HG03025 (cell line): ENCODE measurements at regions not wholly inside any gene's neighbourhood (a gene's known extent, or its start where the extent isn't known, plus 50 kb on each side); places are given as distances from the start of the nearest gene placed in this dataset.
"Not testable (repeated sequence)": the region's sequence is repeated elsewhere in the genome, so short reads cannot be mapped to it uniquely, and the experiment has no call there.

ENCODE experiments used
- ATAC-seq: cut with Tn5 transposase; IDR thresholded peaks from one replicate; pipeline ENCODE4 v1.9.1; 2021; ENCODE audit warnings: mild to moderate bottlenecking, moderate library complexity; ENCODE audit not compliant: unreplicated experiment, low FRiP score

DNA sequence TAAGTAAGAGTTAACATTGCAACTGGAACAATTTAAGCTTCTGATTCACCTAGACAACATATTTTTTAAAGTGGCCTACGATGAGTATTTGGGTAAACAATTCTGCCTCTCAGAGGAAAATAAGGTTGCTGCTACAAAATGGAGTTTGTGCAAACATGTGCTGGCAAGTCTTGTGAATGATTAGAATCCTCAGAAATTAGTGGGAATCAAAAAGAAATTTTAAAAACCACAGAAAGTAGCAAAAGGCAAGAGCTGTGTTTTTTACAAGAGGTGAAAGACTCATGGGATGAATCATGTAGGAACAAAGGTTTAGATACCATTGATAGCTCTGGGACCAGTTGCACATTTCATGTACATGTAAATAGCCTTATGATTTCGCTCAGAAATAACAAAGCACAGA, 561.6 kb downstream of the TAF11L14 start:
- ATAC-seq, result no peak

DNA sequence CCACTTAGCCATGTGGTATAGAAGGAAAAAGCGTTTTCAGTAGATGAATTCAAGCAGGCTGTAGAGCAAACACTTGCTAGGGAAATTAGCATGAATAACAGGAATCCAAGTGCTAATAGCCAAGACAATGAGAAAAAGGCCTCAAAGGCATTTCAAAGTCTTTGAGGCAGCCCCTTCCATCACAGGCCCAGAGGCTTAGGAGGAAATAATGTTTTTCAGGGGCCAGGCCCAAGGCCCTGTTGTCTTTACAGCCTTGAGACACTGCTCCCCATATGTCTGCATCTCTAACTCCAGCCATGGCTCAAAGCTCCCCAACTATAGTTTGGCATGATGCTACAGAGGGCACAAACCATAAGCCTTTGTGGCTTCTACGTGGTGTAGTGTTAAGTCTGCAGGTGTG, 563.5 kb downstream of the TAF11L14 start:
- ATAC-seq, result no peak

DNA sequence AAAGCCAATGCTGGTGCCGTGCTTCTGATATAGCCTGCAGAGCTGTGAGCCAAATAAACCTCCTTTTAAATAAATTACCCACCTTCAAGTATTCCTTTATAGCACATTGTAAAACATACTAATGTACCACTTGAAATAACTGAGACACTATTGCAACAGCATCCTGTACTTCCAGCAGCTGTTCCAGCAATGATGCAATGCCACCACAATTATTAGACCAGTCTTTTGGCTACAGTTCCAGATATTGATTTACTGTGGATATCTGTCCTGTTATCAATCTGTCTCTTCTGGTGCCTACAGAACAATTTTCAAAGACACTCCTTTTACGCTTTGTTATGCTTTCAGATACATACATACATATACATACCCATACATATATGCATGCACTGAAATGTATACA, 567.9 kb downstream of the TAF11L14 start:
- no peak for ATAC-seq

DNA sequence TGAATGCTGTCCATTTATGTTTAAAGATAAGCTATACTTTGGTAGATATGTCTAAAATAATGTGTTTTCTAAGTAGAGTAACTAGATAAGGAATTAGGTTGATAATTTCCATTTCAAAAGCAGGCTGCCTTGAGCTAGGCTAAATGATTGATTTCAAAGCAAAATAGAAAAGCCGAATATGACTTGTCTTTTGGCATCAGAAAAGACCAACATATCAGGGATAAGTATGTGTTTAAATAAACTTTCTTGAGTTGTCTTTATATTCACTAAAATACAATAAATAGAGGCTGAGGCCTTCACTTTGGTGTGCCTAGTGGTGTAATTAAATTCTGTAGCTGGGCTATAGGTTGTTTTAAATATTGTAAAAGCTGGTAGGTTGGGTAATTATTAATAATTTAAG, 569.0 kb downstream of the TAF11L14 start:
- no peak for ATAC-seq

DNA sequence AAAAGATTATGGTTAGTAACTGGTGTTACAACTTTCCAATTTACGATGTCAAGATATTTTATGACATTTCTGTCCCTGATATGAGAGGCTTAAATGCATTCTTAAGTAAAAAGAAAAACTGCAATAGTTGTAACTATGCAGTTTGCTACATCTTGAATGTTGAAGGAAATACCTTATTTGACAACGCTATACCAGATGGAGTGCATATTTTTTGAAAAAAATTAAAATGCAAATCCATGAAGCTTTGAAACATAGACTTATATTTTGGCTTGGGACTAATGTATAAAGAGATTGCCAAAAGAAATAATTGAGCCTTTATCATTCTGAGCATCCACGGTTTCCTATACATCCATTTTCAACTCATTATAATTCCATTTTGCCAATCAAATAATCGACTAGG, 579.4 kb downstream of the TAF11L14 start:
- ATAC-seq, result no peak

DNA sequence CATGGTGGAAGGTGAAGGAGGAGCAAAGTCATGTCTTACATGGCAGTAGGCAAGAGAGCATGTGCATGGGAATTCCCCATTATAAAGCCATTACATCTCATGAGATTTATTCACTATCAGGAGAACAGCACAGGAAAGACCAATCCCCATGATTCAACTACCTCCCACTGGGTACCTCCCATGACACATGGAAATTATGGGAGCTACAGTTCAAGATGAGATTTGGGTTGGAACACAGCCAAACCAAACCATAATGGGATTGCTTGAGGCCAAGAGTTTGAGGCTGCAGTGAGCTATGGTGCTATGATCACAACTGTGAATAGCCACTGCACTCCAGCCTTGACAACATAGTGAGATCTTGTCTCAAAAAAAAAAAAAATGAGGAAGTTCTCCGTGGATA, 581.8 kb downstream of the TAF11L14 start:
- ATAC-seq, result no peak

DNA sequence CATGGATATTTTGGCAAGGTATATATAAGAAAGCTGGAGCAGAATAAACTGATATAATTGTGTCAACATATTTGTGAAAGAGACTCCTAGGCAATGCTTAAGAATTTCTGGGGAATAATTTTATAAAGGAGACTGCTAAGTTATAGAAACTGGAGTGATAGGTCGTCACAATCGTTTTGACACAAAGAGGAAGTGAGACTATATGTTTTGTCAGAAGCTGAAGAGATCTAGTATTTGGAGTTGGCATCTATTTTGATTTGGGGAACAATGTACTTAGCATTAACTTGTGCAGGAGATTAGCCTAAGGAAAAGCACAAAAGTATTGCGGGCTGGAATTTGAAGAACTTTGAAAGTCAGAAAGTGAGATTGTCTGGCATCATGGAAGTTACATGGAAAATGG, 582.5 kb downstream of the TAF11L14 start:
- ATAC-seq, result no peak

DNA sequence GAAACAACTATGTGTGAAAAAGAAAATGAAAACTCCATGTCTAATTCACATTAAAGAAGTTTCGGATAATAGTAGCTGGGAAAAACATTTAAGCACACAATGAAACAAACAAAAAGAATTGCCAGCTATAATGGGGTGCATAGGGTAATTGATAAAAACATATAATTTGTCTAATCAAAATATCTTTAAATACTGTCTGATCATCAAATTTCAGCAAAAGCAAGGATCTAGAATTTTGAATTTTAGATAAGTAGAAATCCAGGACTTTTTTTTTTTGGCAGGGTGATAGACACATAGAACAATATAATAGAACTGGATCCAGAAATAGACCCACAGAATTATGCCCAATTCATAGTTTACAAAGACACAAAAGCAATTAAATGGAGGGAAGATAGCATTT, 585.0 kb downstream of the TAF11L14 start:
- ATAC-seq, result no peak

DNA sequence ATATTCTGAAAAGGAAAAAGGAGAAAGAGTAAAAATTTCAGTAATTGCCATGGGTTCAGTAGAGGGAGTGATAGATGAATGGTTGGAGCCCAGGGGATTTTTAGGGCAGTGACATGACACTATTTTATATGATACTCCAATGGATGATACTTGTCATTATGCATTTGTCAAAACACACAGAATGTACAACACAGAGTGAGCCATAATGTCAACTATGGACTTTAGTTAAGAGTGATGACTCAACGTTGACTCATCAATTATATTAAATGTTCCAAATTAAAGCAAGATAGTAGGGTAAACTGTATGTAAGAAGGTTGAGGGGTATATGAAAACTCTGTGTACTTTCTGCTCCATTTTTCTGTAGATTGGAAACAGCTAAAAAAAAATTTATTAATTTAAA, 586.4 kb downstream of the TAF11L14 start:
- no peak for ATAC-seq

DNA sequence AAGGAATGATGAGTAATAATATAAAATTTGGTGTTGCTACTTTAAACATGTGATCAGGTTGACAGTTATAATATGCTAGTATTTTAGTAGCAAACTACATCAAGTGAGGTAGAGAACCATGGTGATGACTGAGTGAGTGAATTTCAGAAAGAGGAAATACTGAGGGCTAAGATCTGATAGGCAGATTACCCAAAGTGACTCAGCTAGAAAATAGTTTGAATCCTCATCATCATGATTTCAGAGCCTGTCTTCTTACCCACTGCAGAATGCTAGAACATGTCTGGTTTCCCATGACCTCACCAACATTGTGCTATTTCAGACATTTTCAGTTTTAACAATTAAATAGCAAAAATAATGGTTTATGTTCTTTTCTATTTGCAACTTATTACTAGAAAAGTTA, 602.1 kb downstream of the TAF11L14 start:
- ATAC-seq, result no peak

DNA sequence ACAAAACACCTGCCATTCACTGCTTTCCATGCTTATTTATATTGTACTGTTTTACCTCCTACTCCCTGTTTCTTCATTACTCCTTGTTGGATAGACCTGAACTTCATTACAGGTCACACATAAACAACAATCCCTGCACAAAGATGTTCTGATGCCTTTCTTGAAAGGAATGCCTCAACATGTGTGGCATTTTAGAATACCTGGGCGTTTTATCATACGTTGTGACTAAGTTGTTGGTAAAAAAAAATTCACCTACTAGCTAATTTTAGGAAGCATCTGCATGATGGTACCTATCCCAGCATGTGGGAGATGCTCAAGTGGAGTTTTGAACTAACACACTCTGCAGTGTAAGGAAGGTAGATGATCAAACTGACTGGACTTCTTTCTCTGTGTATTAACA, 604.1 kb downstream of the TAF11L14 start:
- no peak for ATAC-seq

DNA sequence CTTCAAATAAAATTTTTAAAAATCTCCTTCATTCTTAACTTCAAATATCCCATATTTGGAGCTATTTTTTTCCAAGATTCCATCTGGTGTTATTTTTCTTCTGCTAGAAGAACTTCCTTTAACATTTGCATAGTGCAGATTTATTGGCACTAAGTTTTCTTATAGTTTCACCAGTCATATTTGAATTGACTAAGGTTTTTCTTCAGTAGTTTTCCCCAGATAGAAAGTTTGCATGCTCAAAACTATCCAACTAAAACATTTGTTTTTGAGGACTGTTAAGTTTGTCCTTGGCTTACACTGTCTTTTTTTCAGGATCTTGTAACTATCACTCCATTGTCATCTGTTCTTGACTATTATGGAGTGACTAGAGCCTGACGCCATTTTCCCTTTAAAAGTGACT, 606.7 kb downstream of the TAF11L14 start:
- ATAC-seq, result no peak

DNA sequence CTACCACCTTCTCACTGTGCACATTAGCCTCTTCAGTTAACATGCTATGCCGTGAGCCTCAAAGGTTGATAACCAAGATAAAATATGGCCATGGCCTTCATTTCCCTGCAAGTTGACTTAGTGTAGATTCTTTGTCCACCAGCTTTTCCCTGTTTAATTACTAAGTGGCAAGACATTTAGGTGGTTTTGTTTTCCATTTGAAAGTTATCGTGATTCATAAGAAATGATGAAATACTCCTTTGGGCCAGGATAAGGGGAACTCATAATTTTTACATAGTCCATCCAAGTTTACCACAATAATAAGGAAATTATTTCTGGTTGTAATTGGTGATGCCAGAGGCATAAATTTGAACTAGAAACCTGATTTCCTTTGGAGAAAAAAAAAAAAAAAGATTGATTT, 609.6 kb downstream of the TAF11L14 start:
- ATAC-seq, result no peak

DNA sequence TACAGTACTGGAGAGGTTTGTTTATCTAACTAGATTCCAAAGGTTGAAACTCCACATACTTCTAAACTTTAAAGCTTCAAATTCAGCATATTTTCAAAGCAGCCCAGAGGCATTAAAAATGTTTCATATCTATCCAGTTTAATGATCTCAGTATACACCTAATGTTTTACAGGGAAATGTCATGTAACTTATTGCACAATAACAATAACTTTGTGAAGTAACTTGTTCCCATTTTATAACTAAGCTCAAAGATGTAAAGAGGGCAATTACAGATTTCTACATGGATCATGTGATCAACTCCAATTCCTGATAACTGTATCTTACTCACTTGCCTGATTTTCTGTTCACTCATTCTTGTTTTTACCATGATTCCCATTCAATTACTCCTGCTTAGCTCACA, 610.0 kb downstream of the TAF11L14 start:
- ATAC-seq, result no peak

DNA sequence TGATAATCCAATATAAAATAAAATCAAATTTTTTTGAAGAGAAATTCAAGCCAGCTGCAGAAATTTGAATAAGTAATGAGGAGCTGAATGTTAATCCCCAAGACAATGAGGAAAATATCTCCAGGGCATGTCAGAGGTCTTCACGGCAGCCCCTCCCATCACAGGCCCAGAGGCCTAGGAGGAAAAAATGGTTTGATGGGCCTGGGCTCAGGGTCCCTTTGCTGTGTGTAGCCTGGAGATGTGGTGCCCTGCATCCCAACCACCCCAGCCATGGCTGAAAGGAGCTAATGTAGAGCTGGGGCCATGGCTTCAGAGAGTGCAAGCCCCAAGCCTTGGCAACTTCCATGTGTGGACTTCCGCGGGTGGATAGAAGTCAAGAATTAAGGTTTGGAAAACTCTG, 618.3 kb downstream of the TAF11L14 start:
- no peak for ATAC-seq

DNA sequence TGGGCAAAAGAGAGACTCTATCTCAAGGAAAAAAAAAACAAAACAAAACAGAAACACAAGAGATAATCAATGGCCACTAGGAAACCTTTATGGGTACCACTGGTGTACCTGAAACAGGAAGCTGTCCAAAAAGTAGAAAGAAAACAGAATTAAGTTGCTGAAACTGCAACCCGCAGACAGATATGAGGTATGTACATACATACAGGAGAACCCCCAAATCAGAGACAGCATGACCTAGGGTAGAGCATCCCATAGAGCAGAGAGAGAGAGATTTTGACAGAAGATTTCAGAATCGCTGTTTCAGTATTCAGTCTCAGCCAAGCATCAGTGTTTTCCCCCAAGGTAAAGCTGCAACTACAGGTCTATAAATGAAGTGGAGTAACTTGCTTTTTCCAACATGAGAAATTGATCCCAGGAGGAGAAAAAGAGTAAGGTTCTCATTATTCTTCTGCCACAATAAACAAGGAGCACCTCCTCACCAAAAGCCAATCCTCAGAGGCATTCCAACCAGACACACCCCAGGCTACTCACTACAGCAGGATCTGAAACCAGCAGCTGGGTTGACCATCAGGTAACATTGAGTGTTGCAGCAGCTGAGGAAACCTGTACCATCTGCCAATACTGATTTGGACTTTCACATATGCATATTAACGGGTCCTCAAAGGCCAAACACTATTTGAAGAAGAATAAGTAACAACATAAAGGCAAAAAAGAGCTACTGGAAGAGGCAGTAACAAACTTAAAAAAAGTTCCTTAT, 630.0 kb downstream of the TAF11L14 start:
- no peak for ATAC-seq

DNA sequence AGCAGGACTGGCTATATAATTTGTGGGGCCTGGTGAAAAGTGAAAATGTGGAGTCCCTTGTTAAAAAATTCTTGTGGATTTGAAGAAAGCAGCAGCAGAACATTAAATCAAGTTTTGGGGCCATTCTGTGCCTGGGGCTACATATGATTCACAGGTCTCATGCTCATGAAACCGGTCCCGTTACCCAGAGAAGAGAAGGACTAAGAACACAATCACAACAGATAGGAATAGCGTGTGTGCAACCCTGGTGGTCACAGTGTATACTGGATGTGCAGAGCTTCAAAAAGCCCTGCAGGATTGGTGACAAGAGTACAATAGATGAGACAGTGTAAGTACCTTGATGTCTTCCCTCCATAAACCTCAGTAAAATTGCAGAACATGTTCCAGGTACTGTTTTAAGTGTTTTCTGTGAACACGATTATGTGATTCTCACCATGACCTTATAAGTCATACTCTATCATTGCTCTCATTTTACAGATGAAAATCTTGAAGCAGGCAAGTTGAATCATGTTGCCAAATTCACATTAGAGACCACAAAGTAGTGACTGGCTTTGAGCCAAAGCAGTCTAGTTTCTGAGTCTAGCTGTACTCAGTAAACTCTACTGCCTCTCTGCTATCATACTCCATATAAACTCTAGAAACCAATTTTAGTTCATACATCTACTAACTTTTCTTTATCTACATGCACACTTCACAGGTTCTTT, 636.5 kb downstream of the TAF11L14 start:
- ATAC-seq, result no peak

DNA sequence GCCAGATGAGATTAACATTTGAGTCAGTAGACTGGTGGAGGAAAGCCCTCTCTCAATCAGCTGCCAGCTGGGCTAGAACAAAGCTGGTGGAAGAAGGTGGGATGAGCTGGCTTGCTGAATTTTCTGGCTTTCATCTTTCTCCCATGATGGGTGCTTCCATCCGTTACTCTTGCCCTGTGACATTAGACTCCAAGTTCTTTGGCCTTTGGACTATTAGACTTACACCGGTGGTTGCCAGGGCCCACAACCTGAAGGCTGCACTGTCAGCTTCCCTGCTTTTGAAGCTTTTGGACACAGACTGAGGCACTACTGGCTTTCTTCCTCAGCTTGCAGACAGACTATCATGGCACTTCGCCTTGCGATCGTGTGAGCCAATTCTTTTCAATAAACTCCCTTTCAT, 642.7 kb downstream of the TAF11L14 start:
- no peak for ATAC-seq

DNA sequence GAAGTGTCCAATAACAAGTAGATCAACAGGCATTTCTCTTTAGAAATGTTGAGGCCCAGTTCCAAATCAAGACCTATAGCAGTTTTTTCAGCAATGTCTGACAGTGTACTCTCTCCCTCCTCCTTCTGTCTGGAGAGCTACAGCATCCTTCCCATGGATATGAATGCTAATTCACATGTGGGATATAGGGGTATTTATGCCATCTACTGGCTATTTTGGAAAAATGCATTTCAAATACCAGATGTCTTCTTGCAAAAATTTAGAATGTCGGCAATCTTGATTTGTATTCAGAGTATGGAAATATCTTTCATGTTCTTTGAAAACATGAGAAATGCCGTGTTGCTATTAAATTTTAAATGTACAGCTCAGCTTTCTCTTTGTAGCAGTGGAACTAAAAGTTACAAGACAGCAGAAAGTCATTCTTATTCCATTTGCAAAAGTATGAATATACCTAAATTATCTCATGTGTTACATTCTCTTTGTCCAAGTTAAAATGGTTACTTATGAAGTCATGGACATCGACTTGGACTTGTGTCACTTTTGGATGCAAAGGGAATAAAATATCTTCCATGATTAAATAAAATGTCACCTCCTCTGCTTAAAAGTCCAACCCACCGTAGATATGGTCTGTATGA, 647.8 kb downstream of the TAF11L14 start:
- no peak for ATAC-seq

DNA sequence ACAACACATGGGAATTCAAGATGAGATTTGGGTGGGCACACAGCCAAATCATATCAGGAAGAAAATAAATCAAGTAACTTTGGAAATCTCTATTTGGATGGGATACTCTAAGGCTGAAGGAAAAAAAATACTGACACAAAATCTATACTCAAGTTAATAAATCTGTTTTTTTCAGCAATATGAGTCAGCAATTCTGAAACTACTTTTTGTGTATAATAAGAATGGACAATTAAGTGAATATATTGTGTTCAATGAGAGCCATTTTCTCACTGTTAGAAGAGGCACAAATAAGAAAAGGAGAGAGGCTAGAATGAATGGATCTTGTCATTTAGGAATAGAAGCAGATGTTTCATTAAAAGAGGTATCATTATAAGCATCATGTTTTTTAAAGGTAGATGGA, 651.0 kb downstream of the TAF11L14 start:
- no peak for ATAC-seq

DNA sequence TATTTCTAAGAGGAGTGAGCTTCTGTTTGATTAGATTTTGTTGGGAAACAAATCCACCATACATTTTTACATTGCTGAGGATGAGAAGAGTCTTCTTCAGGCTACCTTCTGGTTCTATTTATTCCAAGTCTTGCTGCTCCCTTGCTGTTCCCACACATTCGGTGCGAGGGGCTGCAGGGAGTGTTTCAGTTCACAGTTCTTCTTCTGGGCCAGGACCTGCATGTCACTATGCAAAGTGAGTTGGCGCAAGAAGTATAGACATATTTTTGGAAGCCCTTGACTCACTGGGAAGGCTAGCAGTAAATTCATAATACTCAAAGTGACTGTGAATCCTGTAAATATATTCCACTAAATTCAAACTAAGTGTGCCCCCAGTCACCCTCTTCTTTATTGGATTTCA, 657.9 kb downstream of the TAF11L14 start:
- no peak for ATAC-seq

DNA sequence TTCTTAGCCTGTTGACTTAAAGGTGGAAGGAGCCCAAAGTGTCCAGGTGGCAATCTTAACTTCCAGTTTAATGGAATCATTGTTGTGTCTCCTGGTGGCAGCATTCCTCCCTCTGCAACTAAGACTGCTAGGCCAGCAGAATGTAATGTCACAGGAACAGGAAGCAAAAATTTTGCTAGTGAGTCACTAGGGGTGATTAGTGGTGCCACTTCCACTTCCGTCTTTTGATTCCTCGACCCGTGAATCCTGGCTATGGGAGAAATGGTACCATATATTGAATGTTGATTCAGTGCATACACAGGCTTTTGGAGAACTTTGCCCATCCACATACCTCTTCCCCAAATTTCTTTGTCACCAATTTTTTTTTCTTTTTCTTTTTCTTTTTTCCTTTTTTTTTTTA, 661.4 kb downstream of the TAF11L14 start:
- ATAC-seq, result not testable (repeated sequence)
